A549 (cell line): ENCODE measurements at regions not wholly inside any gene's neighbourhood (a gene's known extent, or its start where the extent isn't known, plus 50 kb on each side); places are given as distances from the start of the nearest gene placed in this dataset.

Experiments used
- ATAC-seq, 2 experiments: fragments of 200-7000 bp in 1 of 2; fragments of >200 bp in 1 of 2; cut with Nextera tagmentation in 1 of 2; cut with Tn5 transposase in 1 of 2; 3 replicates each; pipeline versions ENCODE4 v1.8.0 to v1.9.1; 2018 to 2020; ENCODE audit warnings: mild to moderate bottlenecking in 1 of 2, moderate library complexity in 1 of 2
- CTCF ChIA-PET: fragments of 300-600 bp; sonication (Branson Sonifier 250); formaldehyde crosslinking; extraction: SDS; loops from one replicate; lab custom pipeline; 2021; ENCODE audit warnings: antibody characterized with exemption, inconsistent platforms; lab: Yijun Ruan, JAX
- POLR2A ChIA-PET: fragments of 350-600 bp; formaldehyde crosslinking; extraction: SDS; loops from one replicate; lab custom pipeline; 2021; ENCODE audit warnings: antibody characterized with exemption, inconsistent platforms; lab: Yijun Ruan, JAX
- DNase-seq, 2 experiments: peaks; one replicate each; pipeline versions ENCODE4 v3.0.0 to v3.0.0-alpha.2; 2011 to 2016; ENCODE audit warnings: low read depth in 1 of 2, low spot score in 1 of 2
- FAIRE-seq: peaks from 2 replicates; lab custom pipeline; 2011; peaks lifted over from hg19 to GRCh38; lab: Jason Lieb, UNC
- H3K27ac ChIP-seq, 2 experiments: fragments of >200 bp; sonication (Bioruptor Twin); formaldehyde crosslinking; 3 replicates each; pipeline ENCODE4 v1.5.1; 2016 to 2017
- H3K4me1 ChIP-seq: fragments of >200 bp; sonication (Bioruptor Twin); formaldehyde crosslinking; 3 replicates; pipeline ENCODE4 v1.6.1; 2016
- H3K4me2 ChIP-seq: fragments of >200 bp; sonication (Bioruptor Twin); formaldehyde crosslinking; 3 replicates; pipeline ENCODE4 v1.6.1; 2016
- H3K4me3 ChIP-seq: fragments of >200 bp; sonication (Bioruptor Twin); formaldehyde crosslinking; 3 replicates; pipeline ENCODE4 v1.5.1; 2016
- H3K9me3 ChIP-seq: fragments of >200 bp; sonication (Bioruptor Twin); formaldehyde crosslinking; 3 replicates; pipeline ENCODE4 v1.6.1; 2016
- ATOH8 ChIP-seq: fragments of 250-450 bp; sonication (Bioruptor Pico); IDR thresholded peaks from 2 replicates; pipeline ENCODE4 v1.5.0; 2020; ENCODE audit warnings: low read depth, mild to moderate bottlenecking, moderate library complexity
- CBX8 ChIP-seq: fragments of 200-600 bp; sonication (generic); IDR thresholded peaks from 2 replicates; pipeline ENCODE4 v1.6.1; 2016
- CEBPB ChIP-seq, 2 experiments: fragments of >200 bp in 1 of 2; sonication (Bioruptor Twin) in 1 of 2; formaldehyde crosslinking in 1 of 2; IDR thresholded peaks; 2 replicates each; pipeline ENCODE4 v1.6.1; 2012 to 2016
- CHD2 ChIP-seq: fragments of 150-350 bp; IDR thresholded peaks from 2 replicates; pipeline ENCODE4 v1.6.1; 2014; ENCODE audit warnings: low read length; ENCODE audit not compliant: partially characterized antibody
- CHD4 ChIP-seq: fragments of 200-600 bp; sonication (generic); IDR thresholded peaks from 2 replicates; pipeline ENCODE4 v1.6.1; 2016; ENCODE audit warnings: antibody characterized with exemption, mild to moderate bottlenecking, borderline replicate concordance
- EHF ChIP-seq: fragments of 250-450 bp; sonication (Bioruptor Pico); IDR thresholded peaks from 2 replicates; pipeline ENCODE4 v1.5.0; 2020; ENCODE audit warnings: mild to moderate bottlenecking
- EP300 ChIP-seq, 2 experiments: fragments of >200 bp; sonication (Bioruptor Twin); formaldehyde crosslinking; IDR thresholded peaks; 2 replicates in 1 of 2; 3 replicates in 1 of 2; pipeline ENCODE4 v1.6.1; 2016 to 2017
- FOSL2 ChIP-seq, 2 experiments: fragments of 450-650 bp in 1 of 2; fragments of >200 bp in 1 of 2; sonication (Bioruptor Twin) in 1 of 2; formaldehyde crosslinking; IDR thresholded peaks; 2 replicates each; pipeline versions ENCODE4 v1.5.0 to v1.6.1; 2016 to 2020; ENCODE audit warnings: mild to moderate bottlenecking in 1 of 2, moderate library complexity in 1 of 2
- HEYL ChIP-seq: fragments of 250-450 bp; sonication (Bioruptor Pico); IDR thresholded peaks from 2 replicates; pipeline ENCODE4 v1.8.0; 2021; ENCODE audit warnings: mild to moderate bottlenecking, moderate library complexity
- HOXA7 ChIP-seq: fragments of 250-450 bp; sonication (Bioruptor Pico); IDR thresholded peaks from 2 replicates; pipeline ENCODE4 v1.5.0; 2020; ENCODE audit warnings: mild to moderate bottlenecking, moderate library complexity
- HOXB13 ChIP-seq: fragments of 250-450 bp; sonication (Bioruptor Pico); IDR thresholded peaks from 2 replicates; pipeline ENCODE4 v1.5.0; 2020; ENCODE audit warnings: low read depth, mild to moderate bottlenecking, moderate library complexity
- HOXB5 ChIP-seq: fragments of 250-450 bp; sonication (Bioruptor Pico); IDR thresholded peaks from 2 replicates; pipeline ENCODE4 v1.5.0; 2020; ENCODE audit warnings: mild to moderate bottlenecking, moderate library complexity
- JUNB ChIP-seq: fragments of >200 bp; sonication (Bioruptor Twin); formaldehyde crosslinking; IDR thresholded peaks from 2 replicates; pipeline ENCODE4 v1.6.1; 2016
- MAX ChIP-seq: IDR thresholded peaks from 2 replicates; pipeline ENCODE4 v1.6.1; 2012
- MYC ChIP-seq: IDR thresholded peaks from 2 replicates; pipeline ENCODE4 v1.6.1; 2012; ENCODE audit warnings: mild to moderate bottlenecking, inconsistent platforms, low read length, improper control_type of control experiment, borderline replicate concordance
- NPAS2 ChIP-seq: fragments of 250-450 bp; sonication (Bioruptor Pico); IDR thresholded peaks from 2 replicates; pipeline ENCODE4 v1.8.0; 2022; ENCODE audit warnings: mild to moderate bottlenecking, moderate library complexity, borderline replicate concordance
- RAD21 ChIP-seq, 2 experiments: fragments of >200 bp in 1 of 2; sonication (Bioruptor Twin) in 1 of 2; formaldehyde crosslinking in 1 of 2; IDR thresholded peaks in 1 of 2; conservative IDR thresholded peaks in 1 of 2; 2 replicates in 1 of 2; 3 replicates in 1 of 2; pipeline ENCODE4 v1.6.1; 2012 to 2018; ENCODE audit warnings: inconsistent platforms in 1 of 2
- RNF2 ChIP-seq: fragments of 200-600 bp; sonication (generic); IDR thresholded peaks from 2 replicates; pipeline ENCODE4 v1.6.1; 2016; ENCODE audit warnings: low read depth, mild to moderate bottlenecking, antibody characterized with exemption, moderate library complexity, borderline replicate concordance
- ZNF302 ChIP-seq: fragments of 250-450 bp; sonication (Bioruptor Pico); IDR thresholded peaks from 2 replicates; pipeline ENCODE4 v1.9.0; 2021; ENCODE audit warnings: inconsistent platforms, mild to moderate bottlenecking, moderate library complexity
- ZSCAN20 ChIP-seq: fragments of 250-450 bp; sonication (Bioruptor Pico); IDR thresholded peaks from 2 replicates; pipeline ENCODE4 v1.8.0; 2022; ENCODE audit warnings: mild to moderate bottlenecking, moderate library complexity
- WGBS: methylation state at CpG from one replicate; pipeline ENCODE4 v1.1.6; 2017; ENCODE audit errors: missing lambda C conversion rate; 5-methylcytosine and 5-hydroxymethylcytosine counted together
- TF ChIP-seq, protein P1 (sequence below): fragments of 250-450 bp; sonication (Bioruptor Pico); IDR thresholded peaks from 2 replicates; pipeline ENCODE4 v1.5.0; 2021; ENCODE audit warnings: mild to moderate bottlenecking, moderate library complexity, borderline replicate concordance

- TF ChIP-seq ATOH8 (CRISPR knock-in tag), result no peak
- TF ChIP-seq JUNB, result no peak
- TF ChIP-seq CEBPB (IDR thresholded peaks at IDR 0.05), result no peak
- no peak for TF ChIP-seq CHD2
- TF ChIP-seq HOXB13 (CRISPR knock-in tag), result no peak
Observed at GRCh38 chr22:47629791-47630655, 867.6 kb downstream of the TBC1D22A start (continued).

GRCh38 chr22:47629273-47629711 lies 866.8 kb downstream of the TBC1D22A start:
- Histone ChIP-seq H3K27ac (no peak overlapping the region), H3K9me3 (no peaks in the 10 kb centered on the region), H3K4me3 (no peak overlapping the region), H3K4me2 (no peak overlapping the region), H3K4me1 (no peaks in the 10 kb centered on the region)
- WGBS, result 72% methylated on average over 10 of the region's 18 CpGs
- CTCF ChIA-PET, result no interaction called here
- no peak for FAIRE-seq
- DNase-seq, result no peak
- POLR2A ChIA-PET, result no interaction called here
- no peak for TF ChIP-seq EP300 (IDR thresholded peaks at IDR 0.05)
- TF ChIP-seq, protein P1, sequence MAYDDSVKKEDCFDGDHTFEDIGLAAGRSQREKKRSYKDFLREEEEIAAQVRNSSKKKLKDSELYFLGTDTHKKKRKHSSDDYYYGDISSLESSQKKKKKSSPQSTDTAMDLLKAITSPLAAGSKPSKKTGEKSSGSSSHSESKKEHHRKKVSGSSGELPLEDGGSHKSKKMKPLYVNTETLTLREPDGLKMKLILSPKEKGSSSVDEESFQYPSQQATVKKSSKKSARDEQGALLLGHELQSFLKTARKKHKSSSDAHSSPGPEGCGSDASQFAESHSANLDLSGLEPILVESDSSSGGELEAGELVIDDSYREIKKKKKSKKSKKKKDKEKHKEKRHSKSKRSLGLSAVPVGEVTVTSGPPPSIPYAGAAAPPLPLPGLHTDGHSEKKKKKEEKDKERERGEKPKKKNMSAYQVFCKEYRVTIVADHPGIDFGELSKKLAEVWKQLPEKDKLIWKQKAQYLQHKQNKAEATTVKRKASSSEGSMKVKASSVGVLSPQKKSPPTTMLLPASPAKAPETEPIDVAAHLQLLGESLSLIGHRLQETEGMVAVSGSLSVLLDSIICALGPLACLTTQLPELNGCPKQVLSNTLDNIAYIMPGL (CRISPR knock-in tag), result no peak
- TF ChIP-seq NPAS2 (CRISPR knock-in tag), result no peak
- no peak for TF ChIP-seq ZSCAN20 (CRISPR knock-in tag)
- no peak for TF ChIP-seq HOXB5 (CRISPR knock-in tag)
- no peak for TF ChIP-seq MAX
- TF ChIP-seq HOXB13 (CRISPR knock-in tag), result no peak
- TF ChIP-seq RAD21 (conservative IDR thresholded peaks at IDR 0.05 in 1 of 2, IDR thresholded peaks at IDR 0.05 in 1 of 2), result no peak
- TF ChIP-seq HOXA7 (CRISPR knock-in tag), result no peak
- no peak for TF ChIP-seq ZNF302 (CRISPR knock-in tag)
- TF ChIP-seq ATOH8 (CRISPR knock-in tag), result no peak
- no peak for TF ChIP-seq CHD4
- TF ChIP-seq RNF2, result no peak
- no peak for ATAC-seq

DNA sequence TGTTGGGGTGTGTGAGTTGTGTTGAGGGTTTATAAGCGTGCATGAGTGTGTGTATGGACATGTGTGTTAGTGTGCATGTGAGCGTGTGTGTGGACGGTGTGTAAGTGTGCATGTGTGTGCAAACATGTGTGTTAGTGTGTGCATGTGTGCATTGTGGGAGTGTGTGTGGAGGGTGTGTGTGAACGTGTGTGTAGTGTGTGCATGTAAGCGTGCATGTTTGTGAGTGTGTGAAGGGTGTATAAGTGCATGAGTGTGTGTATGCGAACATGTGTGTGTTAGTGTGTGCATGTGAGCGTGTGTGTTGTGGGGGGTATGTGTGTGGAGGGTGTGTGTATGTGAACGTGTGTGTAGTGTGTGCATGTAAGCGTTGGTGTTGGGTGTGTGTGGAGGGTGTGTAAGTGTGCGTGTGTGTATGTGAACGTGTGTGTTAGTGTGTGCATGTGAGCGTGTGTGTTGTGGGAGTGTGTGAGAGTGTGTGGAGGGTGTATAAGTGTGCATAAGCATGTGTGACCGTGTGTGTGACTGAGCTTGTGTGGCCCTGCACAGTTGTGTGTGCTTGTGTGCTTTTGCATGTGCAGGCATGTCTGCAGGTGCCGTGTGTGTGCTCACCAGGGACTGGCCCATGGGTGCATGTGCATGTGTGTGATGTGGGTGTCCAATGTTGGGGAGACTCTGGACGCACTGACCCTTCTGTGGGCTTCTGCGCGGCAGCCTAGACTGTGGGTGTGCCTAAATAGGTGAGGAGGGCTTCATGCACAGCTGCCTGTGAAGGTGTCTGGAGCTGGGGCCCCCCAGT lies 866.2 kb downstream of the TBC1D22A start:
- ChIA-PET POLR2A (no interaction called here), CTCF (no interaction called here)
- H3K4me2 ChIP-seq, result no peak overlapping the region
- no peaks in the 10 kb centered on the region for H3K4me1 ChIP-seq
- H3K27ac ChIP-seq, result no peak overlapping the region
- no peak for FAIRE-seq
- no peak overlapping the region for H3K4me3 ChIP-seq
- TF ChIP-seq CBX8 (no peak), FOSL2 (IDR thresholded peaks at IDR 0.05) (no peak), FOSL2 (CRISPR knock-in tag; IDR thresholded peaks at IDR 0.05) (no peak), HEYL (CRISPR knock-in tag) (no peak), EHF (CRISPR knock-in tag) (no peak), MYC (no peak)
- TF ChIP-seq, protein P1 (CRISPR knock-in tag), result no peak
- TF ChIP-seq, all 56 proteins: peak for 0
- WGBS, result 77% methylated on average over 15 of the region's 17 CpGs
- ATAC-seq (no peak), DNase-seq (no peak)
- no peaks in the 10 kb centered on the region for H3K9me3 ChIP-seq
